Stimulated activated CD4-positive, alpha-beta T cell treated with anti-CD3 and anti-CD28 coated beads, Interleukin-1b, Interleukin-23, amount 100 ng/mL, for 4 hours (primary cell): ENCODE measurements at regions not wholly inside any gene's neighbourhood (a gene's known extent, or its start where the extent isn't known, plus 50 kb on each side); places are given as distances from the start of the nearest gene placed in this dataset.

Experiments used
- DNase-seq, 2 donors: peaks; one replicate each; pipeline ENCODE4 v3.0.0-alpha.2; 2020; ENCODE audit warnings: low read depth in 2 of 2

DNA sequence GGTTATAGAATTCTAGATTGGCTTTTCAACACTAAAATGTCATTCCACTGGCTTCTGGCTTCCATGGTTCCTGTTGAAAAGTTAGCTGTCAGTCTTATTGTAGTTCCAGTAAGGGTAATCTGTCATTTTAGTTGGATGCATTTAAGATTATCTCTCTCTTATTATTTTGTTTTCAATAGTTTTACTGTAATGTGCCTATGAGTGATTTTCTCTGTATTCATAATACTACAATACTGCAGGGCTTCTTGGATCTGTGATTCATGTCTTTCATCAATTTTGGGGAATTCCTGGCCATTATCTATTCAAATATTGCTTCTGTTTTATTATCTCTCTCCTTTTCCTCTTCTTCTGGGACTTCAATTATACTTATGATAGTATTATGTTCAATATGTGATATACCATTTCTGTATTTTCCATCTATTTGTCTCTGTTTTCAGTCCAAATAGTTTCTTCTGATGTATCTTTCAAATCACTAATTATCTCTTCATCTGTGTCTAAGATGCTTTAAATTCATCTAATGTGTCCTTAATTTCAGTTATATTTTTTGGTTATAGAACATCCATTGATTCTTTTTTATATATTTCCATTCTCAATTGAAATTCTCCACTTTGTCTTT, 101.5 kb downstream of the KCTD15 start:
- DNase-seq: no peak

DNA sequence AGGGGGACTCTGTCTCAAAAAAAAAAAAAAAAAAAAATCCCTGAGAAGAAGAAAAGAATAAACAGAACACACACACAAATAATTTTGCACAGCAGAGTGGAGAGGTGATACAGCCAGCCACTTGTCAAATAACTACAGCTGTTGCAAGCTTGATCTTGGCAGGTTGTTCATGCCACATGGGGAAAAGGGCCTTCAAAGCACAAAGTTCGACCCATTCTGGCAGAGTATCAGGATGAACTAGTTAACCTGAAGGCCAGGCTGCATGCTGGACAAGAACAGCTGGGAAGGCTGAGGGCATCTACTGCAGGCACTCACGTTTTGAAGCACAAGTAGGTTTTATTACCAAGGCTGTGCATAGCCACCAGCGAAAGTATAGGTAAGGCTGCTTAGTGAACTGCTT, 104.1 kb downstream of the KCTD15 start:
- DNase-seq: no peak

DNA sequence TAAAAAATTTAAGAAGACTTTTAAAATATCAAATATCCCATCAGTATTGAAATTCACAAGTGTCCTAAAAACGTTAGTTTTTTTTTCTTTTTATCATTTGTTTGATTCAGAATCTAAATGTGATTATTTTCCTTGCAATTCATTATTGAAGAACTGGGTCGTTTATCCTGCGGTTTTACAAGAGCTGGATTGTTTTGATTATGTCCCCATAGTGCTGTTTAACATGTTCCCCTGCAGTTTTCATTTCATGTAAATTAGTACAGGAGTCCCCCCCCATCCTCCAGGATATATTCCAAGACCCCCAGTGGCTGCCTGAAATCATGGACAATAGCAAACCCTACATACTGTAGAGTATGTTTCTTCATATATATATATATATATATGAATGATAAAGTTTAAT, 105.7 kb downstream of the KCTD15 start:
- no peak for DNase-seq

DNA sequence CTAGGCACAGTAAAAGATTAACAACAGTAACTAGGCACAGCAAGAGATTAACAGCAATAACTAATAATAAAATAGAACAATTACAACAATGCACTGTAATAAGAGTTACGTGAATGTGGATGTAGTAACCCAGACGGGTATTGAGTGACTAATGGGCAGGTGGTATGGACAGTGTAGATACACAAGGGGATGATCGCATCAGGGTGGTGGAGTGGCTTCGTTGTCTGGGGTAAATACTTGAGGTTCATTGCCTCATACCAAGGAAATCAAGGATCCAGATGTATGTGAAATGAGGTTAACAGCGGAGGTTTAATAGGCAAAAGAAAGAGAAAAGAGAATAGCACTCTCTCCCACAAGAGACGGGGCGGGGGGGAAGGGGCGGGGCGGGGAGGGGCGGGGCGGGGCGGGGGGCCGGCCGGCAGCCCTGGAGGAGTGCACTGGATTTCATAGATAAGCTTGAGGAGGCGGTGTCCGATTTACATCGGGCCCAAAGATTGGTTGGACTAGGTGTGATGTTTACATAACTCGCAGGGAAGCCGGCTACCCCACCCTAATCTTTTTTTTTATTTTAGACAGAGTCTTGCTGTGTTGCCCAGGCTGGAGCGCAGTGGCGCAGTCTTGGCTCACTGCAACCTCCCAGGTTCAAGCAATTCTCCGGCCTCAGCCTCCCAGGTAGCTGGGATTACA, 106.3 kb downstream of the KCTD15 start:
- no peak for DNase-seq

DNA sequence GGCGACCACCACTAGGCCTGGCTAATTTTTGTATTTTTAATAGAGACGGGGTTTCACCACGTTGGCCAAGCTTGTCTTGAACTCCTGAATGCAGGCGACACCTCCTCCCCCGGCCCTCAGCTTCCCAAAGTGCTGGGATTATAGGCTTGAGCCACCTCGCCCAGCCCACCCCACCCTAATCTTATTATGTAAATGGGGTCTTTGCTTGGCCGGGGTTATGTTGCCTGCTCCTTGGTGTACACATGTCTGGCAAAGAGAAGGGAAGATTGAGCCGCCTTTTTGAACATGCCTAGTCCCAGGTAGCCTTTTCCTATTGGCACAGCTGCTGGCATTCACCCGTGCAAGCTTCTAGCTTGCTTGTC, 106.8 kb downstream of the KCTD15 start:
- DNase-seq: no peak

DNA sequence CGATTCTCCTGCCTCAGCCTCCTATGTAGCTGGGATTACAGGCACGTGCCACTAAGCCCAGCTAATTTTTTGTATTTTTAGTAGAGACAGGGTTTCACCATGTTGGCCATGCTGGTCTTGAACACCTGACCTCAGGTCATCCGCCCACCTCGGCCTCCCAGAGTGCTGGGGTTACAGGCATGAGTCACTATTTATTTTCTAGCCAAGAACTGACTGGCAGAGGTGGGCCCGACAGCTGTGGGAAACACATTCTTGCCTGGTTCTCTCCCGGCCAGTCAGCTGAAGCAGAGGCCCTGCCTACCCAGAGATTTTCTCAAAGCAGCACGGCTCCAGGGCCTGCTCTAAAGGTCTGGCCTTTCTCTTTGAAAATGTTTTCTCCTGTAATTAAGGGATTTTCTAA, 108.0 kb downstream of the KCTD15 start:
- no peak for DNase-seq

DNA sequence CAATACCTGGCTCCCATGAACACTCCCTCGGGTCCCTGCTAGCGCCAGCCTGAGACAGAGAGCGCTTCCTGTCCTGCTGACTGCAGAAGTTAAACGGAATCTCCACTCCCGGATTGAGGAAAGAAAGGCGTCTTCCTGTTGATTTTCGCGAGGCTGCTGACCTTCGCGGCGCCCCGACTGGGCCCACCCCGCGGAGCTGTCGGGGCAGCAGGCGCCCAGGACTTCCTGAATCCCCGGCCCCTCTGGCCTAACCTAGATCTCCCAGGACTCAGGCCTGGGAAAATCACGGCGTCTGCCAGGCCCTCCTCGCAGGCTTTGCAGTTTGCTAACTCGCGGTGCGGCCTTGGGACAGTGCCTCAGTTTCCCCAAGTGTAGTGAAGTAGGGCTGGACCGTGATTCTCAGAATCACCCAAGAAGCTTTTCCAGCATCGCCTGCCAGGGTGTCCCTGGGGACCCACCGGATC, 108.8 kb downstream of the KCTD15 start:
- no peak for DNase-seq

DNA sequence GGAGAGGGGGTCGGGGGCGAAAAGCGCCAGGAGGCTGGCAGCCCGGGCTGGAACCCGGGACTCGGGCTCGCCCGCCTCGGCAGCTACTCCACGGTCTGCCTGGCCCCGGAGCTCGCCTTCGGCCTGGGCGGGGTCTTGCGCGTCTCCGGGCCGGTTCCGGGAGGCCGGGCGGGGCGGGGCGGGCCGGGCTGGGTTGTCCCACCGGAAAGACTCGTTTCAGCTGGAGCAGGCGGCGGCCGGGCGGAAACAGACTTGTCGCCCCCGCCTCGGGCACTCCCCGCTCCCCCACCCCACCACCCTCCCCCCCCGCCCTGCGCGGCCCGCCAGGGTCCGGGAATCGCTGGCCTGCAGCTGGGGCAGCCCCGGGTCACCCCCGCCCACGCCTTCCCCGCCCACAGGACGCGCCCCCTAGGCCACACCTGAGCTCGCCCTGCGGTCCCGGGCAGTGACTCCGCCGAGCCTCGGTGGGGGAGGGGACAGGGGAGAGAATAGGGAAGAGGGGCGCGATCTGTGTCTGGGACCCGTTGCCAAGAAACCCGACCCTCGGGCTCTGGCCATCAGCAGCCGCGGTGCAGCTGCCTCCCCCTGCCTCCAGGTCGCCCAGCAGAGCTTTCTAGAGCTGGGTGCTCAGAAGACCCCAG, 109.4 kb downstream of the KCTD15 start:
- peak in 1 of 2 donors; percentile 8 for DNase-seq

DNA sequence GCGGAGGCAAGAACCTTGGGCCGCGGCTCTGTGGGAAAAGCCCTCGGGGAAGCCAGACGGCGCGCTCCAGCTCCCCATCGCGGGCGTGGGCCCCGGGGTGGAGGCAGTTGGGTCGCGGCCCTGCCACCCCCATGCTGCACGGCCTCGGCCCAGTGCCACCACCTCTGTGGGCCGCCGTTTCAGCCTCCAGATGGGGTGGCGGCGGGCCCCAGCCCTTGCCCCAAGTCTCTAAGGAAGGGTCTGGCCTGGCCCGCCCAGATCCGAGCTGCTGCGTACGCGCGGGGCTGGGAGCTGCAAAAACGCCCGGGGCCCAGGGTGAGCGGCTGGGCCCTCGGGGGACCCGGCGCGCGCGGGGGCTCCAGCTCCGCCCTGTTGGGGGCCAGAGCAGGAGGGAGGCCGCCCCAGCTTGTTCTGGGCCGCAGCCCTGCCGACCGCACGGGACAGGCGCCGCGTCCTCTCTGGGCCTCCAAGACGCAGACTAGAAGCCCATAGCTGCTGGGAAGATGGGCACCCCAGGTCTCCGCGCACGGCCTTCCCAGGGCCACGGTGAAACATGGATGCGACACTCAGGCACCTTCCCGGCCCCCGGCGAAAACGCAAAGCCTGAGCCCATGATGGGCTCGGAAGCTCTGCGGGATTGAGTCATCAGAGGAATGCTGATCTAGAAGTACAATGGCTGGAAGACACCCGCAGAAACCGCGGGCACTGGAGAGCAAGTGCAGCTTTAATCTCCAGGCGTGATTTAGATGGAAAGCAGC, 110.1 kb downstream of the KCTD15 start:
- DNase-seq: no peak

DNA sequence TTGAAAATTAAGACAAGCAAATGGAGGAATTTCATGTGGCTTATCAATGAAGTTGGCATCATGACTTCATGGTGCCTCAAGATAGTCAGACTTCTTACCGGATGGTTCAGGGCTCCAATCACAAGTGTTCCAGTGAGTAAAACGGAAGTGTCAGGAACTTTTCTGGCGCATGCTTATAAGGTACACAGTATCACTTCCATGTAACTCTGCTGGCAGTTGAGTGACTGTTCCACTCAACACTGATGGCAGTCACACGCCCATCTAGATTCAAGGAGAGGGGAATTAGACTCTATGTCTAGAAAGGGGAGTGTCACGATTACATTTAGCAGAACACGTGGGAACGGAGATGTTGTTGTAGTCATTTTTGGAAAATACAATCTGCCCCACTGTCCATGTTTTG, 114.3 kb downstream of the KCTD15 start:
- DNase-seq: no peak

DNA sequence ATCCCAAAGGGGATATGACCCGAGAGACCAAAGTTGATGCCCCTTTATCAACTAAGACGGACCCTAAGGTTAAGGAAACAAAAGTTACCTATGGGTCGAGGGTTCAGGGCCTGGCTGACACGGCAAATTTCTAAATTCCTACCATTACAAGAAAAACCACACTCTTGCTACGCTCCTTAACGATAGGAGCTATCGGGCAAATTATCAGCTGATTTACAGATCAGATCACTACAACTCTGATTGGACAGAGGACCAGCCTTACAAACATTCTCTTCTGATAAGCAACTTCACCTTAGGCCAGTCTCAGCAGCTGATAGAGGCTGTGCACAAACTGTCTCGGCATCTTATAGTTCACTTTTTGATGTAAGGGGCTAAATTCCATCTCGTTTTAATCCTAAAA, 117.9 kb downstream of the KCTD15 start:
- DNase-seq: no peak

DNA sequence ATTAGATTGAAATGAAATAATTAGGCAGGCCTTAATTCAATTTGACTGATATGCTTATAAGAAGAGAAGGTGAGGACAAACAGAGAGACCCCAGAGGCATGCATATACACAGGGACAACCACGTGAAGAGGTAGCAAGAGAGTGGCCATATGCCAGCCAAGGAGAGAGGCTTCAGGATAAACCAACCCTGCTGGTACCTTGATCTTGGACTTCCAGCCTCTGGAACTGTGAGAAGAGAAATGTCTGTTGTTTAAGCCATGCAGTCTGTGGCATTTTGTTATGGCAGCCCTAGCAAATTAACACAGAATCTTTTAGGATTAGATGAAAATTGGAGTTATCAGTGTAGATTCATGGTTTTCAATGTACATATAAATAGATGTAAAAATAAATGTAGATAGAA, 120.1 kb downstream of the KCTD15 start:
- no peak for DNase-seq

DNA sequence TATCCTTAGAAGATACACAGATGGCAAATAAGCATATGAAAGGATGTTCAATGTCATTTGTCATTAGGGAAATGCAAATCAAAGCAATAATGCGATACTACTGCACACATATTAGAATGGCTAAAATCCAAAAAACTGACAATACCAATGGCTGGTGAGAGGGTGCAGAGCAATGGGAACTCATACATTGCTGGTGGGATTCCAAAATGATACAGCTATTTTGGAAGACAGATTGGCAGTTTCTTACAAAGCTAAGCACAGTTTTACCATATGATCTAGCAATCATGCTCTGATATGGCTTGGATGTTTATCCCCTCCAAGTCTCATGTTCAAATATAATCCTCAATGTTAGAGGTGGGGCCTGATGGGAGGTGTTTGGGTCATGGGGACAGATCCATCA, 122.6 kb downstream of the KCTD15 start:
- DNase-seq: no peak

DNA sequence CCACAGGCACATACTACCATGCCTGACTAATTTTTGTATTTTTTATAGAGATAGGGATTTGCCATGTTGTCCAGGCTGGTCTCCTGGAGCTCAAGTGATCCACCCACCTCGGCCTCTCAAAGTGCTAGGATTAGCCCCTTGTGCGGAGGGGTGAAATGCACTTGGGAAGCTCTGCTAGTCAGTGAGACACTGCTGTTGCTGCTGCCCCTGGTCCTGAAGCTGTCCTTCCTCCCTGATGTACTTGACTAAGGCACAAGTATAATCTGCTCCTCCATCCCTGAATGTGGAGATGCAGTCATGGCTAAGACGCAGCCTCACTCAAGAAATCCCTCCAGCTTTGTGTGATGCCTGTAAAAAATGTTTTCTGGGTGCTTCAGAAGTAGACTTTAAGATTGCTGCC, 124.5 kb downstream of the KCTD15 start:
- no peak for DNase-seq

DNA sequence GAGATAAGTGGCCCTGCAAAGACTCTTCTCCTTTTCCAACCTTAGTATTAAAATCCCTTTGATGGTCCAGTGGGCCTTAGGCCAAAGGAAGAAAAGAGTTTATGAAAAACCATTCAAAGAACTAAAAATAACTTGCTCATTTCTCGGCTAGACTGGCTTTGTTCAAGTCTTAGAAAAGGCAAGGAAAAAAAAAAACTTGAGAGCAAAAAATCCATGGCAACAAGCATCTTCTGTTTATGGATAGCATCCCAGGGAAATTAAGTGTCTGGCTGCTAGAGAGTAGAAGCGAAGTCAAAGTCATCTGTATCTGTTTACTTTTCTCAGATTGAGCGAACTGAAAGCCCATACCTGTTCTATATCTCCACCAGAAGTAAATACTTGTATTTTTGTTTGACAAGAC, 129.6 kb downstream of the KCTD15 start:
- DNase-seq: no peak

DNA sequence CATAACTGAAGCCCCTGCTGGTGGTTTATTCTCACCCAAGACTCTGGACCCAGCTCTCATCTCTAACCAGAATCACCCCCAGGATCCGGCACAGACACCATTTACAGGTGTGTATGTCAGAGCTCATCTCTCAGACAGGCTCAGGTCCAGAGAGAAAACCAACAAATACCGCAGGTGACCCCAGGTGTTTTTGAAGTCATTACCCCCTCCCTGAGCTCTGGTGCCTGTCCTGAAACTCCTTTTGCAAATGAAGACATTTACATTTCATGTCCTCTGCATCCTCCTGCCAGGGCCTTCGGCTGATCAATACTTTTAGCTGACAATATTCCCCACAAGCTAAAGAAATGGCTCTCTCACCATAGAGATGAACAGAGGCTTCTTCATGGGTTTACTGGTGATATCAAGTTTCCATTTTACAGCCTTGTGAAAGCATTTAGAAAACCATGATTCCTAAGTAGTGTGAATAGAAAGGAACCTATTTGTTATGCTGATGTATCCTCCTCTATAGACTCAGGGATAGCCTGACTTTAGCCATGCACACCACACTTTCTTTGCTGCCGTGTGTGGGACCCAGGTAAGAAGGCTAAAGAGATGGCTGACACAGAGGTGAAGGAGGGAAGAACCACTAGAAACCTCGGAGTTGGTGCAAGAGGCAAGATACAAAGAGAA, 131.3 kb downstream of the KCTD15 start:
- no peak for DNase-seq

DNA sequence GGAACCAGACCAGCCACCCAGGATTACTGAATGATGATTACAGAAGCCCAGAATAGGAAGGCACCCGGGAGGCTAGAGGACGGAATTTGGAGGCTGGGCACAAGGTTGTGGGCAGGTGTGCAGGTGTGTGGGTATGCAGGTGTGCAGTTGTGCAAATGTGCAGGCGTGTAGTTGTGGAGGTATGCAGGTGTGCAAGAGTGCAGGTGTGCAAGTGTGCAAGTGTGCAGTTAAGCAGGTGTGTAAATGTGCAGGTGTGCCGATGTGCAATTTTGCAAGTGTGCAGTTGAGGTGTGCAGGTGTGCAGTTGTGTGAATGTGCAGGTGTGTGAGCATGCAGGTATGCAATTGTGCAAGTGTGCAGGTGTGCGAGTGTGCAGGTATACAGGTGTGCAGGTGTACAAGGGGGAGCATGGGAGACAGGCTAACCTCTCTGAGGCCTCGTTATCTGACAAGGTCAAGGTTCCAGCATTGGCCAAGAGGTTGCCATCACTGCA, 131.8 kb downstream of the KCTD15 start:
- DNase-seq: no peak

DNA sequence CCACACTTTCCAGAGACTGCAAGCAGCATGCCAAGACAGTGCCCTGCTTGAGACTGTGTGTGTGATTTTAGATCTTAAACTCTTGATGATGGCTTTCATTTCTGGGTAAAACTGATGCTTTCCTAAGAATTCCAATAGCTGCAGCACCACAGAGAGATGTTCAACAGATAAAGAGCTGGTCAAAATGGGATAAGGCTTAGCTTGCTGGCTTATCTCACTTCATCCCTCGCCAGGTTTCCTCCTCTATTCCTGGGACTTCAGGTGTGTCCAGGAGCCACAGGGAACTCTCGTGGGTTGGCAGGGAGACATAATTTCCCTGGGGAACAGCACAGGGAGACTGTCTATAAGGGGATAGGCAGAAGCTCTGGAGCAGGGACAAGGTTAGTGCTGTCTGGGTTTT, 137.3 kb downstream of the KCTD15 start:
- no peak for DNase-seq

DNA sequence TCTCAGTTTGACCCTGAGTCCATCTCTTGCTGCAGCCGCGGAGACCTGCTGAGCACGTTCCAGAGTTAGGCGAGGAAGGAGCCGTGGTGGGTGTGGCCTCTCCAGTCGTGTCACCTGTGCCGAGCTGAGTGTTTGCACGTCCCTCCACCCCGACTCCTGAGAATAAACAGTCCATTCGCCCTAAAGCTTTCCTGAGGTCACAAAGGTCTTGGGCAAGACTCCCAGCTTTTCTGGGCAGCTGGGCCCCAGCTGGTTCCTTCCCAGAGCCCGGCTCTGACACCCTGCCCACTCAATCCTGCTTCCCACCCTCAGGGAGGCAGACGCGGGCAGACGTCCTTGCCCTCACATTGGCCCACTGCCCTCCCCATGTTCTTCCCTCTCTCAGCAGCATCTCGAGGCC, 142.2 kb downstream of the KCTD15 start:
- no peak for DNase-seq

DNA sequence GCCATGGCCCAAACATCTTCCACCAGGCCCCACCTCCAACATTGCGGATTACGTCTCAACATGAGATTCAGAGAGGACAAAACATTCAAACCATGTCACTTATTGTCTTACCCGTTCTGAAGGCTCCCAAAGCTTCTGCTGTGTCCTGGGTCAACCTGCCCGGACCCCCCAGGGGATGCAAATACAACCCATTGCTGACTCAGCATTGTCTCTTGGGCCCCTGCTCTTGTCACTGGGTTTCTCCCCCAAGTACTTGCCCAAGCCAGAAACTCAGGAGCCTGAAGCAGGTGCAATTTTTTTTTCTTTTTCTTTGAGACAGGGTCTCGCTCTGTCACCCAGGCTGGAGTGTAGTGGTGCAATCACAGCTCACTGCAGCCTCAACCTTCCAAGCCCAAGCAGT, 144.5 kb downstream of the KCTD15 start:
- no peak for DNase-seq

DNA sequence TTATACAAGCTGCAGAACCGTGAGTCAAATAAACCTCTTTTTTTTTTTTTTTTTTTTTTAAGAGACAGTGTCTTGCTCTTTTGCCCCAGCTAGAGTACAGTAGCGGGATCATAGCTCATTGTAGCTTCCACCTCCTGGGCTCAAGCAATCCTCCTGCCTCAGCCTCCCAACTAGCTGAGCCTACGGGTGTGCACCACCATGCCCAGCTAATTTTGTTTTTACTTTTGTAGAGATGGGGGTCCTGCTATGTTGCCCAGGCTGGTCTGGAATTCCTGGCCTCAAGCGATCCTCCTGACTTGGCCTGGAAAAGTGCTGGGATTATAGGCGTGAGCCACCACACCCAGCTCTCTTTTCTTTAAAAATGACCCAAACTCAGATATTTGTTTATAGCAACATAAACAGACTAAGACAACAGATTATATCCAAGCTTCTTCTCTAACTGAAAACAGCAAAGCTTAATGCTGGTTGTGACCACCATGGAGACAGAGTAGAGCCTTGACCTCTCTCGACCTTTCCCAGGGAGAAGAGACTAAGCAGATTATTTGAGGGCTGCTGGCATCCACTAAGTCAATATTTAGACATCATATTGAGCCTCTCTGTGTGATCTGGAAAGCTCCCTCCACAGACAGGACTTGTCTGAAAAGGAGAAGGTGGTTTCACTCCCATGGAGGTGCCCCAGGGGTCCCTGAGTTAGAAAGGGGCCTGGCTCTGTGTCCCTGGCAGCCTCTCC, 150.0 kb downstream of the KCTD15 start:
- DNase-seq: no peak
